ENCODE measurements at regions not wholly inside any gene's neighbourhood (a gene's known extent, or its start where the extent isn't known, plus 50 kb on each side); places are given as distances from the start of the nearest gene placed in this dataset.

GRCh38 chr9:761793-762560, 79.5 kb upstream of the DMRT1 start:
- 93% methylated on average over 13 of the region's 13 CpGs for WGBS (ENCODE audit: insufficient coverage)
- intact Hi-C loops (cut with micrococcal nuclease) = no loop called here
- ATAC-seq (no peak), DNase-seq (no peak)
- Mint-ChIP-seq H3K27me3 (ENCODE audit: low read depth in 2 of 2) (peaks cover 3 to 10% of the 10 kb centered on the region in 2 donors), H3K4me1 (peaks cover 0 to 10% of the 10 kb centered on the region in 2 donors), H3K9me3 (no peaks in the 10 kb centered on the region), H3K4me3 (no peak overlapping the region), H3K36me3 (no peaks in the 10 kb centered on the region), H3K27ac (no peak overlapping the region)
- no peak overlapping the region for H3K4me3 ChIP-seq (ENCODE audit: low read length)
- no peaks in the 10 kb centered on the region for H3K4me1 ChIP-seq (ENCODE audit: control insufficient read depth, insufficient read depth, low read length)
- no peaks in the 10 kb centered on the region for H3K36me3 ChIP-seq (ENCODE audit: control insufficient read depth, insufficient read depth, low read length)
- no peak overlapping the region for H3K27ac ChIP-seq (ENCODE audit: low read length)
- peaks cover 2% of the 10 kb centered on the region for H3K27me3 ChIP-seq (ENCODE audit: control insufficient read depth, insufficient read depth, low read length)
- TF ChIP-seq CTCF (IDR thresholded peaks at IDR 0.05) = no peak
- no peaks in the 10 kb centered on the region for H3K9me3 ChIP-seq (ENCODE audit: control insufficient read depth, insufficient read depth, low read length)

- no peaks in the 10 kb centered on the region for H3K36me3 Mint-ChIP-seq
- H3K9me3 Mint-ChIP-seq = no peaks in the 10 kb centered on the region
- H3K9me3 ChIP-seq (ENCODE audit: control insufficient read depth, insufficient read depth, low read length) = no peaks in the 10 kb centered on the region
- no peaks in the 10 kb centered on the region for H3K36me3 ChIP-seq (ENCODE audit: control insufficient read depth, insufficient read depth, low read length)
- H3K27me3 ChIP-seq (ENCODE audit: control insufficient read depth, insufficient read depth, low read length) = peaks cover 2% of the 10 kb centered on the region
- H3K4me1 ChIP-seq (ENCODE audit: control insufficient read depth, insufficient read depth, low read length) = no peaks in the 10 kb centered on the region
- no peak for TF ChIP-seq CTCF (IDR thresholded peaks at IDR 0.05)
- H3K4me1 Mint-ChIP-seq = peaks cover 0 to 8% of the 10 kb centered on the region in 2 donors
- no peak for DNase-seq
- peaks cover 9 to 10% of the 10 kb centered on the region in 2 donors for H3K27me3 Mint-ChIP-seq (ENCODE audit: low read depth in 2 of 2)
- 83% methylated on average over 6 of the region's 6 CpGs for WGBS (ENCODE audit: insufficient coverage)
- no peak for ATAC-seq
- intact Hi-C loops (cut with micrococcal nuclease) = loop anchor here (1.0 kb wide), 1 partner anchor 149 kb away; no protein-coding TSS in a partner anchor
- no peak overlapping the region for H3K4me3 ChIP-seq (ENCODE audit: low read length)
- no peak overlapping the region for H3K4me3 Mint-ChIP-seq
- H3K27ac Mint-ChIP-seq = no peak overlapping the region
- no peak overlapping the region for H3K27ac ChIP-seq (ENCODE audit: low read length)
These were observed 77.8 kb upstream of the DMRT1 start for GRCh38 chr9:763692-764091.

GRCh38 chr9:764105-764524, 77.4 kb upstream of the DMRT1 start:
- H3K9me3 ChIP-seq (ENCODE audit: control insufficient read depth, insufficient read depth, low read length) = no peaks in the 10 kb centered on the region
- peaks cover 2% of the 10 kb centered on the region for H3K27me3 ChIP-seq (ENCODE audit: control insufficient read depth, insufficient read depth, low read length)
- peak; percentile 76 to 92 (median 87) for ATAC-seq
- Mint-ChIP-seq H3K9me3 (no peaks in the 10 kb centered on the region), H3K36me3 (no peaks in the 10 kb centered on the region), H3K27me3 (ENCODE audit: low read depth in 2 of 2) (peaks cover 12 to 13% of the 10 kb centered on the region in 2 donors), H3K27ac (no peak overlapping the region), H3K4me1 (peaks cover 0 to 6% of the 10 kb centered on the region in 2 donors), H3K4me3 (no peak overlapping the region)
- intact Hi-C loops (cut with micrococcal nuclease) = loop anchor here (1.0 kb wide), 1 partner anchor 150 kb away; no protein-coding TSS in a partner anchor
- H3K27ac ChIP-seq (ENCODE audit: low read length) = no peak overlapping the region
- DNase-seq = peak in 1 of 2 donors; percentile 58
- TF ChIP-seq CTCF (IDR thresholded peaks at IDR 0.05) = peak; percentile 46
- WGBS (ENCODE audit: insufficient coverage) = 57% methylated on average over 11 of the region's 12 CpGs
- H3K4me3 ChIP-seq (ENCODE audit: low read length) = no peak overlapping the region
- H3K4me1 ChIP-seq (ENCODE audit: control insufficient read depth, insufficient read depth, low read length) = no peaks in the 10 kb centered on the region
- H3K36me3 ChIP-seq (ENCODE audit: control insufficient read depth, insufficient read depth, low read length) = no peaks in the 10 kb centered on the region
